ENCODE measurements at regions not wholly inside any gene's neighbourhood (a gene's known extent, or its start where the extent isn't known, plus 50 kb on each side); places are given as distances from the start of the nearest gene placed in this dataset.

GRCh38 chr7:126119981-126120380 is 1132.8 kb downstream of the GRM8 start:
- ATAC-seq (ENCODE audit: insufficient number of reproducible peaks, low FRiP score, low read depth) = no peak
- no peaks in the 10 kb centered on the region for H3K36me3 ChIP-seq
- no peak overlapping the region for H3K27ac ChIP-seq
- H3K9me3 ChIP-seq = no peaks in the 10 kb centered on the region
- no peaks in the 10 kb centered on the region for H3K4me1 ChIP-seq (ENCODE audit: control insufficient read depth in 1 of 2, low read depth in 2 of 2)
- no peak for DNase-seq (ENCODE audit: low spot score)
- TF ChIP-seq, protein P1, sequence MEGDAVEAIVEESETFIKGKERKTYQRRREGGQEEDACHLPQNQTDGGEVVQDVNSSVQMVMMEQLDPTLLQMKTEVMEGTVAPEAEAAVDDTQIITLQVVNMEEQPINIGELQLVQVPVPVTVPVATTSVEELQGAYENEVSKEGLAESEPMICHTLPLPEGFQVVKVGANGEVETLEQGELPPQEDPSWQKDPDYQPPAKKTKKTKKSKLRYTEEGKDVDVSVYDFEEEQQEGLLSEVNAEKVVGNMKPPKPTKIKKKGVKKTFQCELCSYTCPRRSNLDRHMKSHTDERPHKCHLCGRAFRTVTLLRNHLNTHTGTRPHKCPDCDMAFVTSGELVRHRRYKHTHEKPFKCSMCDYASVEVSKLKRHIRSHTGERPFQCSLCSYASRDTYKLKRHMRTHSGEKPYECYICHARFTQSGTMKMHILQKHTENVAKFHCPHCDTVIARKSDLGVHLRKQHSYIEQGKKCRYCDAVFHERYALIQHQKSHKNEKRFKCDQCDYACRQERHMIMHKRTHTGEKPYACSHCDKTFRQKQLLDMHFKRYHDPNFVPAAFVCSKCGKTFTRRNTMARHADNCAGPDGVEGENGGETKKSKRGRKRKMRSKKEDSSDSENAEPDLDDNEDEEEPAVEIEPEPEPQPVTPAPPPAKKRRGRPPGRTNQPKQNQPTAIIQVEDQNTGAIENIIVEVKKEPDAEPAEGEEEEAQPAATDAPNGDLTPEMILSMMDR (IDR thresholded peaks at IDR 0.05) = no peak
- no peaks in the 10 kb centered on the region for H3K27me3 ChIP-seq (replicated peaks; ENCODE audit: insufficient read depth)
- H3K4me3 ChIP-seq = no peak overlapping the region

DNA sequence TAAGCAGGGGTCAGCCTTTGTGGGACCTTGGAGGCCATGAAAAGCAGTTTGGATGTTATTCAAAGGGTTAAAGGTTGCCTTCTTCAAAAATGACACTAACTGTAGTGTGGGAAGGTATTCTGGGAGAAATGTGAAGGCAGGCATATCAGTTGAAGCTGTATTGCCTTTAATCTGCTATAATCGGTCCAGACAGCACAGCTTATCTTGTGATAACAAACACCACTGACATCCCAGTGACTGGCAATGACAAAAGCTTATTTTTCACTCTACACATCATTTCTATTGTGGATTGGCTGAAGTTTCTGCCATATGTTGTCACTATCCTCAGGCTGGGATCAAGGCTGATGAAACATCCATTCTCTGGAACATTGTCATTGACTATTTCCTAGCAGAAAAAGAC is 1149.2 kb downstream of the GRM8 start:
- Histone ChIP-seq H3K27ac (no peak overlapping the region), H3K36me3 (no peaks in the 10 kb centered on the region), H3K4me1 (ENCODE audit: control insufficient read depth in 1 of 2, low read depth in 2 of 2) (no peaks in the 10 kb centered on the region), H3K27me3 (replicated peaks; ENCODE audit: insufficient read depth) (no peaks in the 10 kb centered on the region), H3K4me3 (no peak overlapping the region), H3K9me3 (no peaks in the 10 kb centered on the region)
- TF ChIP-seq, protein P1 (IDR thresholded peaks at IDR 0.05) = no peak
- DNase-seq (ENCODE audit: low spot score) (no peak), ATAC-seq (ENCODE audit: insufficient number of reproducible peaks, low FRiP score, low read depth) (no peak)

- no peaks in the 10 kb centered on the region for H3K9me3 ChIP-seq
- no peaks in the 10 kb centered on the region for H3K4me1 ChIP-seq (ENCODE audit: control insufficient read depth in 1 of 2, low read depth in 2 of 2)
- ATAC-seq (ENCODE audit: insufficient number of reproducible peaks, low FRiP score, low read depth) (no peak), DNase-seq (ENCODE audit: low spot score) (no peak)
- H3K27ac ChIP-seq = no peak overlapping the region
- no peak overlapping the region for H3K4me3 ChIP-seq
- no peaks in the 10 kb centered on the region for H3K36me3 ChIP-seq
- TF ChIP-seq, protein P1 (IDR thresholded peaks at IDR 0.05) = no peak
- no peaks in the 10 kb centered on the region for H3K27me3 ChIP-seq (replicated peaks; ENCODE audit: insufficient read depth)
These were observed 1153.4 kb upstream of the POT1 start for GRCh38 chr7:126083014-126083413.

- no peak for ATAC-seq (ENCODE audit: insufficient number of reproducible peaks, low FRiP score, low read depth)
- no peaks in the 10 kb centered on the region for H3K9me3 ChIP-seq
- TF ChIP-seq, protein P1 (IDR thresholded peaks at IDR 0.05) = no peak
- no peak overlapping the region for H3K4me3 ChIP-seq
- no peaks in the 10 kb centered on the region for H3K27me3 ChIP-seq (replicated peaks; ENCODE audit: insufficient read depth)
- DNase-seq (ENCODE audit: low spot score) = no peak
- no peaks in the 10 kb centered on the region for H3K4me1 ChIP-seq (ENCODE audit: control insufficient read depth in 1 of 2, low read depth in 2 of 2)
- H3K36me3 ChIP-seq = no peaks in the 10 kb centered on the region
- no peak overlapping the region for H3K27ac ChIP-seq
These were observed 1150.0 kb upstream of the POT1 start for GRCh38 chr7:126079581-126079980.

GRCh38 chr7:126079151-126079550 is 1149.5 kb upstream of the POT1 start:
- no peaks in the 10 kb centered on the region for H3K36me3 ChIP-seq
- H3K27me3 ChIP-seq (replicated peaks; ENCODE audit: insufficient read depth) = no peaks in the 10 kb centered on the region
- ATAC-seq (ENCODE audit: insufficient number of reproducible peaks, low FRiP score, low read depth) = no peak
- no peak overlapping the region for H3K27ac ChIP-seq
- no peaks in the 10 kb centered on the region for H3K9me3 ChIP-seq
- no peaks in the 10 kb centered on the region for H3K4me1 ChIP-seq (ENCODE audit: control insufficient read depth in 1 of 2, low read depth in 2 of 2)
- TF ChIP-seq, protein P1 (IDR thresholded peaks at IDR 0.05) = no peak
- no peak overlapping the region for H3K4me3 ChIP-seq
- DNase-seq (ENCODE audit: low spot score) = no peak
